GM12878 (cell line): ENCODE measurements at regions not wholly inside any gene's neighbourhood (a gene's known extent, or its start where the extent isn't known, plus 50 kb on each side); places are given as distances from the start of the nearest gene placed in this dataset.

Experiments
- ATAC-seq: fragments of 200-7000 bp; cut with Tn5 transposase; 3 replicates; pipeline ENCODE4 v1.9.1; 2020; ENCODE audit warnings: mild to moderate bottlenecking, moderate library complexity
- BruUV-seq: library from RNA; stranded (reverse); fragments of 400-500 nt; replicated peaks from 2 replicates; lab custom pipeline; 2021; lab: Mats Ljungman, UMichigan
- CTCF ChIA-PET: fragments of 300-600 bp; sonication (Branson Sonifier 250); formaldehyde crosslinking; extraction: SDS; loops from one replicate; lab custom pipeline; 2021; ENCODE audit warnings: inconsistent platforms; lab: Yijun Ruan, JAX
- POLR2A ChIA-PET: fragments of 350-600 bp; formaldehyde crosslinking; extraction: SDS; loops from one replicate; lab custom pipeline; 2021; ENCODE audit warnings: inconsistent platforms; lab: Charles Lee
- RAD21 ChIA-PET: fragments of 300-600 bp; sonication (Branson Sonifier 250); formaldehyde crosslinking; loops from one replicate; lab custom pipeline; 2023; ENCODE audit warnings: antibody characterized with exemption; ENCODE audit not compliant: unreplicated experiment; lab: Charles Lee
- SMC1A ChIA-PET: fragments of 300-600 bp; sonication (Branson Sonifier 250); formaldehyde crosslinking; loops from one replicate; lab custom pipeline; 2023; ENCODE audit not compliant: unreplicated experiment, uncharacterized antibody; lab: Charles Lee
- DNase-seq: peaks from one replicate; pipeline ENCODE4 v3.0.0-alpha.2; 2011; ENCODE audit warnings: low read depth, low spot score
- FAIRE-seq: peaks from 3 replicates; lab custom pipeline; 2011; peaks lifted over from hg19 to GRCh38; lab: Jason Lieb, UNC
- H2AFZ ChIP-seq: 2 replicates; pipeline ENCODE4 v1.6.0; 2011; ENCODE audit warnings: low read depth, low read length, control low read depth; ENCODE audit not compliant: control insufficient read depth
- H3K27ac ChIP-seq: 2 replicates; pipeline ENCODE4 v1.5.1; 2011; ENCODE audit warnings: control low read depth; ENCODE audit not compliant: control insufficient read depth, insufficient read depth
- H3K27me3 ChIP-seq, 2 experiments: replicated peaks in 1 of 2; 2 replicates each; pipeline versions ENCODE4 v1.6.0 to v1.6.1; 2011; ENCODE audit warnings: low read length in 1 of 2; ENCODE audit not compliant: control insufficient read depth in 2 of 2, insufficient read depth in 2 of 2
- H3K36me3 ChIP-seq, 2 experiments: 2 replicates each; pipeline ENCODE4 v1.5.1; 2011; ENCODE audit warnings: low read length in 1 of 2; ENCODE audit not compliant: control insufficient read depth in 2 of 2, insufficient read depth in 2 of 2
- H3K4me1 ChIP-seq: 2 replicates; pipeline ENCODE4 v1.6.1; 2011; ENCODE audit warnings: mild to moderate bottlenecking, low read length, moderate library complexity, mixed read lengths; ENCODE audit not compliant: control insufficient read depth, insufficient read depth
- H3K4me2 ChIP-seq: 2 replicates; pipeline ENCODE4 v1.6.0; 2011; ENCODE audit warnings: control low read depth; ENCODE audit not compliant: control insufficient read depth, insufficient read depth
- H3K4me3 ChIP-seq: fragments of 200-600 bp; sonication (generic); 2 replicates; pipeline ENCODE4 v1.5.1; 2016
- H3K79me2 ChIP-seq: 2 replicates; pipeline ENCODE4 v1.6.0; 2011; ENCODE audit warnings: low read length; ENCODE audit not compliant: control insufficient read depth, insufficient read depth
- H3K9ac ChIP-seq: 2 replicates; pipeline ENCODE4 v1.8.0; 2011; ENCODE audit warnings: low read length, control low read depth, mixed read lengths; ENCODE audit not compliant: control insufficient read depth, insufficient read depth
- H3K9me3 ChIP-seq: replicated peaks from 3 replicates; pipeline ENCODE4 v1.5.1; 2011; ENCODE audit warnings: mild to moderate bottlenecking, low read length; ENCODE audit not compliant: control insufficient read depth, insufficient read depth
- H4K20me1 ChIP-seq: 2 replicates; pipeline ENCODE4 v1.6.0; 2011; ENCODE audit not compliant: control insufficient read depth, insufficient read depth
- CEBPB ChIP-seq, 2 experiments: fragments of 150-350 bp in 1 of 2; IDR thresholded peaks; 2 replicates each; pipeline ENCODE4 v1.6.1; 2012 to 2014; ENCODE audit warnings: low read depth in 2 of 2, low read length in 2 of 2, borderline replicate concordance in 1 of 2, inconsistent platforms in 1 of 2
- CEBPZ ChIP-seq: fragments of 150-350 bp; IDR thresholded peaks from 2 replicates; pipeline ENCODE4 v1.6.1; 2016; ENCODE audit warnings: low read depth, low read length
- HSF1 ChIP-seq: fragments of 150-350 bp; IDR thresholded peaks from 2 replicates; pipeline ENCODE4 v1.6.1; 2014; ENCODE audit warnings: mild to moderate bottlenecking, low read depth, low read length
- MAX ChIP-seq: IDR thresholded peaks from 2 replicates; pipeline ENCODE4 v1.6.1; 2012; ENCODE audit warnings: low read depth, low read length, improper control_type of control experiment
- NR2C2 ChIP-seq: IDR thresholded peaks from 2 replicates; pipeline ENCODE4 v1.6.1; 2011; ENCODE audit warnings: borderline replicate concordance, low read depth; ENCODE audit not compliant: control insufficient read depth, insufficient read length
- PRDM15 ChIP-seq: fragments of 450-650 bp; formaldehyde crosslinking; IDR thresholded peaks from 2 replicates; pipeline ENCODE4 v1.4.0; 2020; ENCODE audit warnings: mild to moderate bottlenecking, moderate library complexity
- SPI1 ChIP-seq: IDR thresholded peaks from 2 replicates; pipeline ENCODE4 v1.6.1; 2011; ENCODE audit warnings: low read depth, mild to moderate bottlenecking, low read length, moderate library complexity, borderline replicate concordance; ENCODE audit not compliant: insufficient read depth
- TCF7 ChIP-seq: IDR thresholded peaks from 2 replicates; pipeline ENCODE4 v1.6.1; 2014; ENCODE audit warnings: antibody characterized with exemption, borderline replicate concordance
- in situ Hi-C: fragments of 300-500 bp; cut with MboI; formaldehyde crosslinking; loops from 9 replicates; pipeline ENCODE4 v1.14.3; 2018; ENCODE audit warnings: mixed read lengths
- intact Hi-C: fragments of 100-400 bp; cut with micrococcal nuclease; formaldehyde crosslinking; loops from one replicate; pipeline ENCODE4 v1.14.2; 2022; ENCODE audit not compliant: unreplicated experiment

- no peaks in the 10 kb centered on the region for H3K4me1 ChIP-seq
- TF ChIP-seq SPI1 (no peak), CEBPZ (no peak), MAX (no peak), HSF1 (no peak), NR2C2 (no peak), PRDM15 (CRISPR knock-in tag) (no peak), CEBPB (IDR thresholded peaks at IDR 0.05; ENCODE audit: borderline replicate concordance in 1 of 2, low read depth in 2 of 2, low read length in 2 of 2) (no peak), TCF7 (no peak)
- H3K27ac ChIP-seq, result no peak overlapping the region
- intact Hi-C loops (no loop called here), in situ Hi-C loops (no loop called here)
- H3K4me2 ChIP-seq, result no peak overlapping the region
- no peak for ATAC-seq
- no peak for FAIRE-seq
- no peaks in the 10 kb centered on the region for H4K20me1 ChIP-seq
- DNase-seq, result no peak
- no peaks in the 10 kb centered on the region for H3K9me3 ChIP-seq
- SMC1A ChIA-PET, result interaction anchor here (0.6 kb wide), 1 partner anchor 298 kb away, joined by 3 read pairs; no protein-coding TSS in a partner anchor
- BruUV-seq, result no TSS peak
- H3K36me3 ChIP-seq, result no peaks in the 10 kb centered on the region
- CTCF ChIA-PET, result no interaction called here
- no peak overlapping the region for H3K9ac ChIP-seq
- POLR2A ChIA-PET, result no interaction called here
- no peaks in the 10 kb centered on the region for H3K79me2 ChIP-seq
- RAD21 ChIA-PET, result no interaction called here
- H3K4me3 ChIP-seq, result no peak overlapping the region
- H3K27me3 ChIP-seq, result no peaks in the 10 kb centered on the region
- H2AFZ ChIP-seq, result no peak overlapping the region
Measured at GRCh38 chr6:50271817-50272216, 222.1 kb upstream of the DEFB112 start.
